ENCODE measurements at regions not wholly inside any gene's neighbourhood (a gene's known extent, or its start where the extent isn't known, plus 50 kb on each side); places are given as distances from the start of the nearest gene placed in this dataset.

DNA sequence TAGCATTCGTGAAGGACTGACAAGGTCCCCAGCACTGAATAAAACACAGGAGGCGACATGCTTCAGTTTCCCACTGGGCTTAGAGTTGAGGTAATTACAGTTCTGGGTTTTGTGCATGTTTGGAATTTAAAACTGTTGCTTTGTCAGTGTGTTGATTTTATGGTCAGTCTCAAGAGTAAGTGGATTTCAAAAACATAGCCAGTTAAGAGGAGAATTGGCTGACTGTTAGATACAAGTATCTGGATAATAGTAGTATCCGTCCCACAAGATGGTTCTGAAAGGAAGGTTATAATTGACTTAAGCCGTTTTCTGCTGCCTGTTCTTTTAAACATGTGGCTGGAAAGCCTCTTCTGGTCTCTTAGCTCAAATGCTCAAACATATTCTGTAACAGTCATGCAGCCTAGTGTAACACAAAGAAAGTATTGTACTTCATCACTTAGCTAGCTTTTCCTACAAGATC, 170.9 kb downstream of the POLR1F start:
- TF ChIP-seq EP300 (IDR thresholded peaks at IDR 0.05): no peak
- TF ChIP-seq, protein P1, sequence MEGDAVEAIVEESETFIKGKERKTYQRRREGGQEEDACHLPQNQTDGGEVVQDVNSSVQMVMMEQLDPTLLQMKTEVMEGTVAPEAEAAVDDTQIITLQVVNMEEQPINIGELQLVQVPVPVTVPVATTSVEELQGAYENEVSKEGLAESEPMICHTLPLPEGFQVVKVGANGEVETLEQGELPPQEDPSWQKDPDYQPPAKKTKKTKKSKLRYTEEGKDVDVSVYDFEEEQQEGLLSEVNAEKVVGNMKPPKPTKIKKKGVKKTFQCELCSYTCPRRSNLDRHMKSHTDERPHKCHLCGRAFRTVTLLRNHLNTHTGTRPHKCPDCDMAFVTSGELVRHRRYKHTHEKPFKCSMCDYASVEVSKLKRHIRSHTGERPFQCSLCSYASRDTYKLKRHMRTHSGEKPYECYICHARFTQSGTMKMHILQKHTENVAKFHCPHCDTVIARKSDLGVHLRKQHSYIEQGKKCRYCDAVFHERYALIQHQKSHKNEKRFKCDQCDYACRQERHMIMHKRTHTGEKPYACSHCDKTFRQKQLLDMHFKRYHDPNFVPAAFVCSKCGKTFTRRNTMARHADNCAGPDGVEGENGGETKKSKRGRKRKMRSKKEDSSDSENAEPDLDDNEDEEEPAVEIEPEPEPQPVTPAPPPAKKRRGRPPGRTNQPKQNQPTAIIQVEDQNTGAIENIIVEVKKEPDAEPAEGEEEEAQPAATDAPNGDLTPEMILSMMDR (IDR thresholded peaks at IDR 0.05): no peak
- TF ChIP-seq POLR2AphosphoS5 (IDR thresholded peaks at IDR 0.05): no peak
- TF ChIP-seq POLR2A (IDR thresholded peaks at IDR 0.05): no peak
- DNase-seq: peak in 1 of 2 donors; percentile 46
- peaks cover 0 to 8% (median 0%) of the 10 kb centered on the region in 4 donors for H3K4me1 ChIP-seq
- H3K27me3 ChIP-seq: no peaks in the 10 kb centered on the region
- peak overlapping the region in 2 of 5 donors; percentile 4 to 36 for H3K27ac ChIP-seq
- H3K4me3 ChIP-seq: peak overlapping the region in 1 of 4 donors; percentile 4
- WGBS, 5 donors: 22 to 43% (median 30%) methylated on average over 4 of the region's 4 CpGs
- intact Hi-C loops (cut with DNase I; ENCODE audit: low total_unique reads): no loop called here
- no peaks in the 10 kb centered on the region for H3K9me3 ChIP-seq
- H3K36me3 ChIP-seq: no peaks in the 10 kb centered on the region

DNA sequence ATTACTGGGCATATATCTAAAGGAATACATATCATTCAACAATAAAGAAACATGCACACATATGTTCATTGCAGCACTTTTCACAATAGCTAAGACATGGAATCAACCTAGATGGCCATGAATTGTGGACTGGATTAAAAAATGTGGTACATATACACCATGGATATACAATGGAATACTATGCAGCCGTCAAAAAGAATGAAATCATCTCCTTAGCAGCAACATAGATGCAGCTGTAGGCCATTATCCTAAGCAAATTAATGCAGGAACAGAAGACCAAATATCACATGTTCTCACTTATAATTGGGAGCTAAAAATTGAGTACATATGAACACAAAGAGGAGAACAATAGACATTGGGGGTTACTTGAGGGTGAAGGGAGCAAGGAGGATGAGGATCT, 175.6 kb downstream of the POLR1F start:
- Histone ChIP-seq H3K4me1 (peaks cover 0 to 7% (median 0%) of the 10 kb centered on the region in 4 donors), H3K27me3 (no peaks in the 10 kb centered on the region), H3K9me3 (no peaks in the 10 kb centered on the region), H3K4me3 (no peak overlapping the region), H3K36me3 (no peaks in the 10 kb centered on the region), H3K27ac (no peak overlapping the region)
- TF ChIP-seq POLR2AphosphoS5 (IDR thresholded peaks at IDR 0.05): no peak
- TF ChIP-seq, protein P1 (IDR thresholded peaks at IDR 0.05): no peak
- no peak for TF ChIP-seq EP300 (IDR thresholded peaks at IDR 0.05)
- TF ChIP-seq POLR2A (IDR thresholded peaks at IDR 0.05): no peak
- DNase-seq: no peak
- intact Hi-C loops (cut with DNase I; ENCODE audit: low total_unique reads): no loop called here
- 76 to 94% (median 87%) methylated on average over 1 of the region's 1 CpG for WGBS, 5 donors

DNA sequence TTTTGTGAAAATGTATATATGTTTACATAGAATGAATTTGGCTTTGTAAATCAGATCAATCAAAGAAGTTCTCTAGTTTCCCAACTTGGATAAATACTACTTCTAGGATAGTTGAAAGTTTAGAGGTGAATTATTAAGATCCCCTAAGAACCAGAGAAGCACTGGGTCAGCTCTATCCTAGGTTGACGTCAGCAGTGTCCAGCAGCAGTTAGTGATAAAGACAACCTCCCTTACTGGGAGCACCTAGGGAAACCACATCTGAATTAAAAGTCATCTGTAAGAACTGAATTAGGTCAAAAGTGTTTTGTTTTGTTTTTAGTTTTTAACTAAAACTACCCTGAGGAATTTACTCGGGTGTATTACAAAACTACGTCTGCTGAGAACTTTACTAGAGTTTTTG, 178.0 kb downstream of the POLR1F start:
- H3K4me3 ChIP-seq: no peak overlapping the region
- no peaks in the 10 kb centered on the region for H3K36me3 ChIP-seq
- H3K27me3 ChIP-seq: no peaks in the 10 kb centered on the region
- no peaks in the 10 kb centered on the region for H3K9me3 ChIP-seq
- TF ChIP-seq POLR2AphosphoS5 (IDR thresholded peaks at IDR 0.05): no peak
- H3K4me1 ChIP-seq: no peaks in the 10 kb centered on the region
- H3K27ac ChIP-seq: no peak overlapping the region
- no peak for DNase-seq
- intact Hi-C loops (cut with DNase I; ENCODE audit: low total_unique reads): no loop called here
- WGBS, 5 donors: 69 to 82% (median 81%) methylated on average over 3 of the region's 3 CpGs

DNA sequence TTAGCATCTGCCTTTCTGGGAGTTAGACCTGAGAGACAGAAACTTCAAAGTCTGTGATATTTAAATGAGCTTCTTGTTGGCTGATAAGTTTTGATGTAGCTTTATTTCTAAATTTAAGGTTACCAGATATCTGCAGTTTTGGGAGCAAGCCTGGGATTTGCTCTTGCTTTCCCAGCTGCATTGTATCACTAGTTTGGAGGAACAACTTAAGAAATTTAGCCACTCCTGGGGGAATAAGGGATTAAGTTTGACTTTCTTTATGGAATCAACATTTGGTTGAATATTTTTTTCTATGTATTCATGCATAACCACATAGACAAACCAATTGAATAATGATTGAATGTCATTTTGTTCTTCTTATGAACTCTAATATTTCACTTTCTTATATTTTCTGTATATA, 178.6 kb downstream of the POLR1F start:
- Histone ChIP-seq H3K36me3 (no peaks in the 10 kb centered on the region), H3K27me3 (no peaks in the 10 kb centered on the region), H3K4me1 (no peaks in the 10 kb centered on the region), H3K4me3 (no peak overlapping the region), H3K27ac (no peak overlapping the region), H3K9me3 (no peaks in the 10 kb centered on the region)
- TF ChIP-seq, protein P1 (IDR thresholded peaks at IDR 0.05): no peak
- TF ChIP-seq POLR2AphosphoS5 (IDR thresholded peaks at IDR 0.05): no peak
- no peak for TF ChIP-seq EP300 (IDR thresholded peaks at IDR 0.05)
- TF ChIP-seq POLR2A (IDR thresholded peaks at IDR 0.05): no peak
- peak in 1 of 2 donors; percentile 52 for DNase-seq
- intact Hi-C loops (cut with DNase I; ENCODE audit: low total_unique reads): no loop called here

DNA sequence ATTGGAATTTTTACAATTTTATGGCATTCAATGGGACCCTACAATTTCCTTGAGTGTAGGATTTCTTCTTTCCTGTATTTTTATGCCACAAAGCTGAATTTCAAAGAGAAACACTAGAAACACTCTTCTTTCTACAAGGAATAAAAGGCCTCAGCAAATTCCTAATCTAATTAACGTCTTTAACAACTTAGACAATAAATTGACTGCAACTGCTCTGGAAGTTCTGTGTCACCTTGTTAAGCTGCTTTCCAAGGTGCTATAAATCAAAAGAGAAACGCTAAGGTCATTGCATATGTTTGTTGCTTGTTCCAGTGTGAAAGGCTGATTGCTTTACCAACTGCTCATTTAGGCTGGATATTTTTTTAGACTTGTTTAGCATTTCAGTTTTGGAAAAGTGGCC, 182.2 kb downstream of the POLR1F start:
- no peak overlapping the region for H3K4me3 ChIP-seq
- no peak for DNase-seq
- intact Hi-C loops (cut with DNase I; ENCODE audit: low total_unique reads): no loop called here
- no peak overlapping the region for H3K27ac ChIP-seq
- H3K4me1 ChIP-seq: no peaks in the 10 kb centered on the region
- no peaks in the 10 kb centered on the region for H3K36me3 ChIP-seq
- no peak for TF ChIP-seq EP300 (IDR thresholded peaks at IDR 0.05)
- TF ChIP-seq, protein P1 (IDR thresholded peaks at IDR 0.05): no peak
- no peak for TF ChIP-seq POLR2AphosphoS5 (IDR thresholded peaks at IDR 0.05)
- no peak for TF ChIP-seq POLR2A (IDR thresholded peaks at IDR 0.05)
- no peaks in the 10 kb centered on the region for H3K27me3 ChIP-seq
- H3K9me3 ChIP-seq: no peaks in the 10 kb centered on the region
- WGBS, 5 donors: 39 to 51% (median 39%) methylated on average over 2 of the region's 2 CpGs
